ENCODE measurements at regions not wholly inside any gene's neighbourhood (a gene's known extent, or its start where the extent isn't known, plus 50 kb on each side); places are given as distances from the start of the nearest gene placed in this dataset.

- no peak for TF ChIP-seq ZNF768 (tag by site-specific recombination; IDR thresholded peaks at IDR 0.05)
- no peak for TF ChIP-seq TCF7L2 (IDR thresholded peaks at IDR 0.05; ENCODE audit: borderline replicate concordance, low read depth, low read length)
- TF ChIP-seq CTCF (tag by site-specific recombination; IDR thresholded peaks at IDR 0.05): no peak
- no peak for TF ChIP-seq ZNF596 (tag by site-specific recombination; IDR thresholded peaks at IDR 0.05)
- TF ChIP-seq ZBTB8A (tag by site-specific recombination; IDR thresholded peaks at IDR 0.05): no peak
- TF ChIP-seq ZNF585B (tag by site-specific recombination; IDR thresholded peaks at IDR 0.05): no peak
- TF ChIP-seq ZBTB44 (tag by site-specific recombination; IDR thresholded peaks at IDR 0.05): no peak
- TF ChIP-seq ZNF311 (tag by site-specific recombination; IDR thresholded peaks at IDR 0.05; ENCODE audit: borderline replicate concordance): no peak
- TF ChIP-seq ZNF561 (tag by site-specific recombination; IDR thresholded peaks at IDR 0.05; ENCODE audit: borderline replicate concordance): no peak
- TF ChIP-seq ATF2 (tag by site-specific recombination; IDR thresholded peaks at IDR 0.05; ENCODE audit: low read depth): no peak
These were observed 67.2 kb upstream of the IFNGR1 start for GRCh38 chr6:137286368-137286767.
